ENCODE measurements at regions not wholly inside any gene's neighbourhood (a gene's known extent, or its start where the extent isn't known, plus 50 kb on each side); places are given as distances from the start of the nearest gene placed in this dataset.

DNA sequence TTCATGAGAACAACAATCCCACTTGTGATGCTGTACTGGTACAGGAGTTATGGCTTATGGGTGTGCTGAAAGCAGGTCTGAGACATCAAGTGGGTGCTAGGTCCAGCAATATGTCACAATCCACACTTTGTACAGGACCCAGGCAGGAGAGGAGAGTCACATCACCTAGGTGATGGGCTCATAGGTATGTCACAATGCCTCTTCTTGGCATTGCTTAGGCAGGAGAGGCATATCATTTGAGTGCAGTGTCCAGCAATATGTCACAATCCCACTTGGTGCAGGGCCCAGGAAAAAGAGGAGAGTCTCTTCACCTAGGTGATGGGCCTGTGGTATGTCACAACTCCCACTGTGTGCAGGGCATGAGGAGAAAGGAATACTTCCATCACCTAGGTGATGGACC, 2110.0 kb downstream of the TP53TG3F start:
- TF ChIP-seq, protein P1, sequence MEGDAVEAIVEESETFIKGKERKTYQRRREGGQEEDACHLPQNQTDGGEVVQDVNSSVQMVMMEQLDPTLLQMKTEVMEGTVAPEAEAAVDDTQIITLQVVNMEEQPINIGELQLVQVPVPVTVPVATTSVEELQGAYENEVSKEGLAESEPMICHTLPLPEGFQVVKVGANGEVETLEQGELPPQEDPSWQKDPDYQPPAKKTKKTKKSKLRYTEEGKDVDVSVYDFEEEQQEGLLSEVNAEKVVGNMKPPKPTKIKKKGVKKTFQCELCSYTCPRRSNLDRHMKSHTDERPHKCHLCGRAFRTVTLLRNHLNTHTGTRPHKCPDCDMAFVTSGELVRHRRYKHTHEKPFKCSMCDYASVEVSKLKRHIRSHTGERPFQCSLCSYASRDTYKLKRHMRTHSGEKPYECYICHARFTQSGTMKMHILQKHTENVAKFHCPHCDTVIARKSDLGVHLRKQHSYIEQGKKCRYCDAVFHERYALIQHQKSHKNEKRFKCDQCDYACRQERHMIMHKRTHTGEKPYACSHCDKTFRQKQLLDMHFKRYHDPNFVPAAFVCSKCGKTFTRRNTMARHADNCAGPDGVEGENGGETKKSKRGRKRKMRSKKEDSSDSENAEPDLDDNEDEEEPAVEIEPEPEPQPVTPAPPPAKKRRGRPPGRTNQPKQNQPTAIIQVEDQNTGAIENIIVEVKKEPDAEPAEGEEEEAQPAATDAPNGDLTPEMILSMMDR (conservative IDR thresholded peaks at IDR 0.05; ENCODE audit: low read depth, low read length) = no peak
- no peak for TF ChIP-seq EZH2 (IDR thresholded peaks at IDR 0.05; ENCODE audit: borderline replicate concordance, low read depth, low read length, poor library complexity, severe bottlenecking)
